H9 (cell line): ENCODE measurements at regions not wholly inside any gene's neighbourhood (a gene's known extent, or its start where the extent isn't known, plus 50 kb on each side); places are given as distances from the start of the nearest gene placed in this dataset.

ENCODE experiments used
- DNase-seq: peaks from one replicate; pipeline ENCODE4 v3.0.0-alpha.2; 2017
- H2AFZ ChIP-seq: one replicate; pipeline ENCODE4 v1.6.1; 2013; ENCODE audit warnings: mild to moderate bottlenecking, low read length, control low read depth, moderate library complexity
- H2AK5ac ChIP-seq: 2 replicates; pipeline ENCODE4 v1.6.1; 2013; ENCODE audit warnings: low read length, control low read depth, mixed read lengths; ENCODE audit not compliant: insufficient read length
- H2BK120ac ChIP-seq: one replicate; pipeline ENCODE4 v1.6.1; 2013; ENCODE audit warnings: low read depth, mild to moderate bottlenecking, low read length, control low read depth, inconsistent platforms; ENCODE audit not compliant: poor library complexity, severe bottlenecking
- H2BK12ac ChIP-seq: 2 replicates; pipeline ENCODE4 v1.6.1; 2013; ENCODE audit warnings: low read length, control low read depth, mixed read lengths, low read depth; ENCODE audit not compliant: insufficient read length
- H2BK15ac ChIP-seq: 2 replicates; pipeline ENCODE4 v1.6.1; 2013; ENCODE audit warnings: low read depth, low read length, control low read depth
- H2BK20ac ChIP-seq: one replicate; pipeline ENCODE4 v1.6.1; 2013; ENCODE audit warnings: low read depth, mild to moderate bottlenecking, low read length, control low read depth, inconsistent platforms; ENCODE audit not compliant: poor library complexity, severe bottlenecking
- H2BK5ac ChIP-seq: 2 replicates; pipeline ENCODE4 v1.6.1; 2013; ENCODE audit warnings: low read length, control low read depth, mixed read lengths; ENCODE audit not compliant: insufficient read length
- H3K14ac ChIP-seq: 2 replicates; pipeline ENCODE4 v1.6.1; 2013; ENCODE audit warnings: low read length, control low read depth; ENCODE audit not compliant: insufficient read depth
- H3K18ac ChIP-seq: 2 replicates; pipeline ENCODE4 v1.6.1; 2013; ENCODE audit warnings: low read depth, mild to moderate bottlenecking, mixed read lengths, low read length, control low read depth; ENCODE audit not compliant: insufficient read length
- H3K23ac ChIP-seq: 2 replicates; pipeline ENCODE4 v1.6.1; 2013; ENCODE audit warnings: low read length, control low read depth, mixed read lengths, low read depth; ENCODE audit not compliant: insufficient read length
- H3K23me2 ChIP-seq: 2 replicates; pipeline ENCODE4 v1.6.1; 2013; ENCODE audit warnings: low read depth, mild to moderate bottlenecking, mixed read lengths, low read length, control low read depth; ENCODE audit not compliant: insufficient read length, poor library complexity, severe bottlenecking
- H3K27ac ChIP-seq: 2 replicates; pipeline ENCODE4 v1.5.1; 2013; ENCODE audit warnings: low read length, control low read depth, mixed read lengths, low read depth; ENCODE audit not compliant: insufficient read length
- H3K27me3 ChIP-seq: 2 replicates; pipeline ENCODE4 v1.6.1; 2013; ENCODE audit warnings: low read length, control low read depth, inconsistent platforms; ENCODE audit not compliant: insufficient read depth
- H3K4ac ChIP-seq: 2 replicates; pipeline ENCODE4 v1.6.1; 2013; ENCODE audit warnings: low read depth, mild to moderate bottlenecking, control low read depth, inconsistent platforms, low read length, moderate library complexity
- H3K4me1 ChIP-seq: 2 replicates; pipeline ENCODE4 v1.6.1; 2013; ENCODE audit warnings: low read length, control low read depth, inconsistent platforms; ENCODE audit not compliant: insufficient read depth
- H3K4me2 ChIP-seq: 2 replicates; pipeline ENCODE4 v1.6.1; 2013; ENCODE audit warnings: low read length, control low read depth, mixed read lengths; ENCODE audit not compliant: insufficient read length, insufficient read depth
- H3K56ac ChIP-seq: 2 replicates; pipeline ENCODE4 v1.6.1; 2013; ENCODE audit warnings: low read depth, mild to moderate bottlenecking, mixed read lengths, low read length, control low read depth; ENCODE audit not compliant: insufficient read length
- H3K79me1 ChIP-seq: 2 replicates; pipeline ENCODE4 v1.6.1; 2013; ENCODE audit warnings: low read depth, mild to moderate bottlenecking, moderate library complexity, low read length, control low read depth, inconsistent platforms; ENCODE audit not compliant: insufficient read depth, poor library complexity, severe bottlenecking
- H3K79me2 ChIP-seq: 2 replicates; pipeline ENCODE4 v1.6.1; 2013; ENCODE audit warnings: low read length, control low read depth, inconsistent platforms; ENCODE audit not compliant: insufficient read depth
- H3K9ac ChIP-seq: 2 replicates; pipeline ENCODE4 v1.6.1; 2013; ENCODE audit warnings: low read length, control low read depth, mixed read lengths; ENCODE audit not compliant: insufficient read length; ENCODE audit errors: extremely low read depth
- H3K9me3 ChIP-seq: one replicate; pipeline ENCODE4 v1.6.1; 2013; ENCODE audit warnings: low read depth, low read length, inconsistent platforms; ENCODE audit not compliant: control insufficient read depth
- H3T11ph ChIP-seq: one replicate; pipeline ENCODE4 v1.6.1; 2013; ENCODE audit warnings: mild to moderate bottlenecking, low read length, control low read depth, inconsistent platforms
- H4K20me1 ChIP-seq: one replicate; pipeline ENCODE4 v1.6.1; 2013; ENCODE audit not compliant: control insufficient read depth, insufficient read length, insufficient read depth
- H4K5ac ChIP-seq: 2 replicates; pipeline ENCODE4 v1.6.1; 2013; ENCODE audit warnings: low read depth, mild to moderate bottlenecking, mixed read lengths, low read length, control low read depth; ENCODE audit not compliant: insufficient read length
- H4K8ac ChIP-seq: replicated peaks from 2 replicates; pipeline ENCODE4 v1.6.1; 2013; ENCODE audit warnings: low read length, control low read depth, mixed read lengths, low read depth; ENCODE audit not compliant: insufficient read length
- H4K91ac ChIP-seq: 2 replicates; pipeline ENCODE4 v1.6.1; 2013; ENCODE audit warnings: low read depth, mild to moderate bottlenecking, moderate library complexity, mixed read lengths, low read length, control low read depth; ENCODE audit not compliant: insufficient read length
- H3K27ac Mint-ChIP-seq, 3 experiments: 2 replicates in 2 of 3; 3 replicates in 1 of 3; pipeline ENCODE4 v1.8.0; 2020 to 2021; ENCODE audit warnings: mixed read lengths in 3 of 3, mild to moderate bottlenecking in 1 of 3, moderate library complexity in 1 of 3
- H3K27me3 Mint-ChIP-seq: 2 replicates; pipeline ENCODE4 v1.8.0; 2021; ENCODE audit warnings: low read depth, mild to moderate bottlenecking, moderate library complexity, mixed read lengths
- H3K36me3 Mint-ChIP-seq, 3 experiments: 2 replicates in 2 of 3; 3 replicates in 1 of 3; pipeline ENCODE4 v1.8.0; 2020 to 2021; ENCODE audit warnings: low read depth in 3 of 3, mixed read lengths in 3 of 3; ENCODE audit not compliant: insufficient read depth in 1 of 3
- H3K4me1 Mint-ChIP-seq, 2 experiments: 2 replicates each; pipeline ENCODE4 v1.8.0; 2020; ENCODE audit warnings: mixed read lengths in 2 of 2
- H3K4me3 Mint-ChIP-seq, 2 experiments: 2 replicates in 1 of 2; 3 replicates in 1 of 2; pipeline ENCODE4 v1.8.0; 2020 to 2021; ENCODE audit warnings: mild to moderate bottlenecking in 2 of 2, mixed read lengths in 2 of 2, moderate library complexity in 1 of 2
- H3K9me3 Mint-ChIP-seq, 2 experiments: 2 replicates in 1 of 2; 3 replicates in 1 of 2; pipeline ENCODE4 v1.8.0; 2020; ENCODE audit warnings: mild to moderate bottlenecking in 2 of 2, mixed read lengths in 2 of 2, moderate library complexity in 1 of 2
- WGBS: extraction: QIAGEN DNeasy Blood & Tissue Kit; methylation state at CpG from one replicate; pipeline ENCODE4 v1.1.7; 2013; ENCODE audit warnings: missing lambda C conversion rate, low lambda C conversion rate, mixed read lengths; ENCODE audit not compliant: insufficient read length; ENCODE audit errors: extremely low coverage; 5-methylcytosine and 5-hydroxymethylcytosine counted together
- TF ChIP-seq, protein P1 (sequence below): fragments of 200-600 bp; sonication (generic); conservative IDR thresholded peaks from 3 replicates; pipeline ENCODE4 v1.8.0; 2021; ENCODE audit warnings: antibody characterized with exemption, mild to moderate bottlenecking

DNA sequence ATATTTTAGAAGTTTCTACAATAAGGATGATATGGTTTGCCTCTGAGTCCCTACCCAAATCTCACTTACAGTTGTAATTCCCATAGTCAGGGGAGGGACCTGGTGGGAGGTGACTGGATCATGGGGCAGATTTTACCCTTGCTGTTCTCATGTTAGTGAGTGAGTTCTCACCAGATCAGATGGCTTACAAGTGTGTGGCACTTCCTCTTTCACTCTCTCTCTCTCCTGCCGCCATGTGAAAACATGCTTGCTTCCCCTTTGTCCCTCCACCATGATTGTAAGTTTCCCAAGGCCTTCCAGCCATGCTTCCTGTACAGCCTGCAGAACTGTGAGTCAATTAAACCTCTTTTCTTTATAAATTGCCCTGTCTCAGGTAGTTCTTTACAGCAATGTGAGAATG lies 527.5 kb upstream of the ID4 start:
- peaks cover 36% of the 10 kb centered on the region for H3K27me3 Mint-ChIP-seq
- no peaks in the 10 kb centered on the region for H3K27me3 ChIP-seq
- H3K4me2 ChIP-seq = no peak overlapping the region
- no peak for DNase-seq
- H3T11ph ChIP-seq = no peak overlapping the region
- no peak overlapping the region for H3K23ac ChIP-seq
- peaks cover 3% of the 10 kb centered on the region; the same call in 1 of the 2 replicates for H3K4me1 ChIP-seq
- no peak overlapping the region for H2AK5ac ChIP-seq
- no peak overlapping the region for H4K91ac ChIP-seq
- H3K79me1 ChIP-seq = no peaks in the 10 kb centered on the region
- H4K8ac ChIP-seq = no peak overlapping the region
- peaks cover 0 to 6% (median 1%) of the 10 kb centered on the region in 3 experiments; a peak in 1 of 7 replicates for H3K36me3 Mint-ChIP-seq
- no peak overlapping the region for H3K27ac Mint-ChIP-seq
- H3K9me3 ChIP-seq = no peaks in the 10 kb centered on the region
- H4K20me1 ChIP-seq = no peaks in the 10 kb centered on the region
- no peak overlapping the region for H3K9ac ChIP-seq
- peaks cover 0 to 11% of the 10 kb centered on the region in 2 experiments; a peak in 3 of 5 replicates for H3K9me3 Mint-ChIP-seq
- no peak overlapping the region for H2BK120ac ChIP-seq
- H2AFZ ChIP-seq = no peak overlapping the region
- no peak overlapping the region for H2BK12ac ChIP-seq
- WGBS = no CpG with 5 or more reads among the region's 1 CpG
- no peak overlapping the region for H3K18ac ChIP-seq
- TF ChIP-seq, protein P1, sequence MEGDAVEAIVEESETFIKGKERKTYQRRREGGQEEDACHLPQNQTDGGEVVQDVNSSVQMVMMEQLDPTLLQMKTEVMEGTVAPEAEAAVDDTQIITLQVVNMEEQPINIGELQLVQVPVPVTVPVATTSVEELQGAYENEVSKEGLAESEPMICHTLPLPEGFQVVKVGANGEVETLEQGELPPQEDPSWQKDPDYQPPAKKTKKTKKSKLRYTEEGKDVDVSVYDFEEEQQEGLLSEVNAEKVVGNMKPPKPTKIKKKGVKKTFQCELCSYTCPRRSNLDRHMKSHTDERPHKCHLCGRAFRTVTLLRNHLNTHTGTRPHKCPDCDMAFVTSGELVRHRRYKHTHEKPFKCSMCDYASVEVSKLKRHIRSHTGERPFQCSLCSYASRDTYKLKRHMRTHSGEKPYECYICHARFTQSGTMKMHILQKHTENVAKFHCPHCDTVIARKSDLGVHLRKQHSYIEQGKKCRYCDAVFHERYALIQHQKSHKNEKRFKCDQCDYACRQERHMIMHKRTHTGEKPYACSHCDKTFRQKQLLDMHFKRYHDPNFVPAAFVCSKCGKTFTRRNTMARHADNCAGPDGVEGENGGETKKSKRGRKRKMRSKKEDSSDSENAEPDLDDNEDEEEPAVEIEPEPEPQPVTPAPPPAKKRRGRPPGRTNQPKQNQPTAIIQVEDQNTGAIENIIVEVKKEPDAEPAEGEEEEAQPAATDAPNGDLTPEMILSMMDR = no peak
- no peaks in the 10 kb centered on the region for H3K79me2 ChIP-seq
- no peak overlapping the region for H2BK20ac ChIP-seq
- no peak overlapping the region for H2BK15ac ChIP-seq
- no peak overlapping the region for H2BK5ac ChIP-seq
- no peak overlapping the region for H3K4ac ChIP-seq
- H3K56ac ChIP-seq = no peak overlapping the region
- H3K4me1 Mint-ChIP-seq = peaks cover 21 to 23% of the 10 kb centered on the region in 2 experiments
- H3K4me3 Mint-ChIP-seq = no peak overlapping the region
- no peak overlapping the region for H3K14ac ChIP-seq
- H4K5ac ChIP-seq = no peak overlapping the region
- no peak overlapping the region for H3K27ac ChIP-seq
- no peaks in the 10 kb centered on the region for H3K23me2 ChIP-seq
